Panc1 (cell line): ENCODE measurements at regions not wholly inside any gene's neighbourhood (a gene's known extent, or its start where the extent isn't known, plus 50 kb on each side); places are given as distances from the start of the nearest gene placed in this dataset.
"Not testable (repeated sequence)": the region's sequence is repeated elsewhere in the genome, so short reads cannot be mapped to it uniquely, and the experiment has no call there.

Experiments
- POLR2AphosphoS5 ChIP-seq: IDR thresholded peaks from 2 replicates; pipeline ENCODE4 v1.6.1; 2012; ENCODE audit warnings: mild to moderate bottlenecking, low read depth, low read length, moderate library complexity
- REST ChIP-seq, 2 experiments: IDR thresholded peaks; 2 replicates each; pipeline ENCODE4 v1.6.1; 2011 to 2012; ENCODE audit warnings: low read depth in 2 of 2, control low read depth in 1 of 2, low read length in 1 of 2, mild to moderate bottlenecking in 1 of 2, moderate library complexity in 1 of 2; ENCODE audit not compliant: insufficient read depth in 1 of 2
- SIN3A ChIP-seq: IDR thresholded peaks from 2 replicates; pipeline ENCODE4 v1.6.1; 2012; ENCODE audit warnings: low read depth, mild to moderate bottlenecking, low read length, moderate library complexity, borderline replicate concordance; ENCODE audit not compliant: insufficient read depth
- TCF7L2 ChIP-seq: IDR thresholded peaks from 2 replicates; pipeline ENCODE4 v1.6.1; 2011; ENCODE audit warnings: mild to moderate bottlenecking, low read depth, low read length, inconsistent platforms
- TF ChIP-seq, protein P1 (sequence below): fragments of 450-650 bp; IDR thresholded peaks from 2 replicates; pipeline ENCODE4 v1.5.1; 2017; ENCODE audit warnings: mild to moderate bottlenecking

DNA sequence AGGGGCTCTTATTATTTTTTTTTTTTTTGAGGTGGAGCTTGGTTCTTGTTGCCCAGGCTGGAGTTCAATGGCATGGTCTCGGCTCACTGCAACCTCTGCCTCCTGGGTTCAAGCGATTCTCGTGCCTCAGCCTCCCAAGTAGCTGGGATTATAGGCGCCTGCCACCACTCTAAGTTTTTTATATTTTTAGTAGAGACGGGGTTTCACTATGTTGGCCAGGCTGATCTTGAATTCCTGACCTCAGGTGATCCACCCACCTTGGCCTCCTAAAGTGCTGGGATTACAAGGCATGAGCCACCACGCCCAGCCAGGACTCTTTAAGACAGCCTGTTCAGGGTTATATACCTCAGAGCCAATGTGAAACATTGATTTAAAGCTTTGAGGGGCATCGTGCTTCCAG is 669.7 kb upstream of the TPTE start:
- TF ChIP-seq, protein P1, sequence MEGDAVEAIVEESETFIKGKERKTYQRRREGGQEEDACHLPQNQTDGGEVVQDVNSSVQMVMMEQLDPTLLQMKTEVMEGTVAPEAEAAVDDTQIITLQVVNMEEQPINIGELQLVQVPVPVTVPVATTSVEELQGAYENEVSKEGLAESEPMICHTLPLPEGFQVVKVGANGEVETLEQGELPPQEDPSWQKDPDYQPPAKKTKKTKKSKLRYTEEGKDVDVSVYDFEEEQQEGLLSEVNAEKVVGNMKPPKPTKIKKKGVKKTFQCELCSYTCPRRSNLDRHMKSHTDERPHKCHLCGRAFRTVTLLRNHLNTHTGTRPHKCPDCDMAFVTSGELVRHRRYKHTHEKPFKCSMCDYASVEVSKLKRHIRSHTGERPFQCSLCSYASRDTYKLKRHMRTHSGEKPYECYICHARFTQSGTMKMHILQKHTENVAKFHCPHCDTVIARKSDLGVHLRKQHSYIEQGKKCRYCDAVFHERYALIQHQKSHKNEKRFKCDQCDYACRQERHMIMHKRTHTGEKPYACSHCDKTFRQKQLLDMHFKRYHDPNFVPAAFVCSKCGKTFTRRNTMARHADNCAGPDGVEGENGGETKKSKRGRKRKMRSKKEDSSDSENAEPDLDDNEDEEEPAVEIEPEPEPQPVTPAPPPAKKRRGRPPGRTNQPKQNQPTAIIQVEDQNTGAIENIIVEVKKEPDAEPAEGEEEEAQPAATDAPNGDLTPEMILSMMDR, result not testable (repeated sequence)
- TF ChIP-seq POLR2AphosphoS5; REST (IDR thresholded peaks at IDR 0.05; ENCODE audit: insufficient read depth in 1 of 2, low read depth in 2 of 2, low read length in 1 of 2); TCF7L2; SIN3A: not testable (repeated sequence)
